B cell (primary cell): ENCODE measurements at regions not wholly inside any gene's neighbourhood (a gene's known extent, or its start where the extent isn't known, plus 50 kb on each side); places are given as distances from the start of the nearest gene placed in this dataset.

Experiments
- CTCF ChIP-seq: fragments of 200-600 bp; IDR thresholded peaks from one replicate; pipeline ENCODE4 v1.8.0; 2022; ENCODE audit warnings: antibody characterized with exemption, mild to moderate bottlenecking
- EZH2 ChIP-seq: IDR thresholded peaks from 2 replicates; pipeline ENCODE4 v1.6.1; 2012; ENCODE audit warnings: borderline replicate concordance, low read depth, mild to moderate bottlenecking, moderate library complexity, low read length; ENCODE audit not compliant: insufficient read depth, poor library complexity, severe bottlenecking

GRCh38 chr3:145649368-145649887 is 511.6 kb downstream of the PLOD2 start:
- TF ChIP-seq CTCF (no peak), EZH2 (no peak)
